HepG2 (cell line): ENCODE measurements at regions not wholly inside any gene's neighbourhood (a gene's known extent, or its start where the extent isn't known, plus 50 kb on each side); places are given as distances from the start of the nearest gene placed in this dataset.

Experiments used
- ATF2 ChIP-seq: sonication (generic); formaldehyde crosslinking; IDR thresholded peaks from 2 replicates; pipeline ENCODE4 v1.4.0; 2020; ENCODE audit warnings: missing genetic modification reagents
- JUND ChIP-seq: sonication (generic); formaldehyde crosslinking; IDR thresholded peaks from 2 replicates; pipeline ENCODE4 v1.8.0; 2022; ENCODE audit warnings: mild to moderate bottlenecking, missing genetic modification reagents
- NAIF1 ChIP-seq: sonication (generic); formaldehyde crosslinking; IDR thresholded peaks from 2 replicates; pipeline ENCODE4 v1.5.0; 2020; ENCODE audit warnings: mild to moderate bottlenecking, missing genetic modification reagents, borderline replicate concordance
- POLR2A ChIP-seq, 2 experiments: IDR thresholded peaks; 2 replicates each; pipeline ENCODE4 v1.6.1; 2011; ENCODE audit warnings: low read depth in 2 of 2, low read length in 2 of 2, mild to moderate bottlenecking in 1 of 2, moderate library complexity in 1 of 2; ENCODE audit not compliant: insufficient read depth in 1 of 2
- POLR2AphosphoS5 ChIP-seq: IDR thresholded peaks from 2 replicates; pipeline ENCODE4 v1.6.1; 2012; ENCODE audit warnings: low read depth, low read length
- REST ChIP-seq, 2 experiments: IDR thresholded peaks; 2 replicates each; pipeline ENCODE4 v1.6.1; 2011 to 2012; ENCODE audit warnings: low read length in 2 of 2, borderline replicate concordance in 1 of 2, low read depth in 1 of 2, mild to moderate bottlenecking in 1 of 2, moderate library complexity in 1 of 2
- SP1 ChIP-seq, 2 experiments: fragments of 450-650 bp in 1 of 2; sonication (generic) in 1 of 2; formaldehyde crosslinking in 1 of 2; IDR thresholded peaks; 2 replicates each; pipeline versions ENCODE4 v1.4.0 to v1.6.1; 2016 to 2020; ENCODE audit warnings: missing genetic modification reagents in 1 of 2
- ZNF224 ChIP-seq: sonication (generic); formaldehyde crosslinking; IDR thresholded peaks from 2 replicates; pipeline ENCODE4 v1.5.0; 2020; ENCODE audit warnings: mild to moderate bottlenecking, missing genetic modification reagents
- ZSCAN5A ChIP-seq: sonication (generic); formaldehyde crosslinking; IDR thresholded peaks from 2 replicates; pipeline ENCODE4 v1.8.0; 2022; ENCODE audit warnings: mild to moderate bottlenecking, missing genetic modification reagents, borderline replicate concordance

- TF ChIP-seq ZNF224, result no peak
- TF ChIP-seq REST (IDR thresholded peaks at IDR 0.05; ENCODE audit: borderline replicate concordance in 1 of 2, low read depth in 1 of 2, low read length in 2 of 2), result no peak
- TF ChIP-seq ATF2 (CRISPR knock-in tag), result no peak
- TF ChIP-seq NAIF1 (CRISPR knock-in tag), result no peak
- TF ChIP-seq JUND (CRISPR knock-in tag), result no peak
- TF ChIP-seq SP1 (IDR thresholded peaks at IDR 0.05), result no peak
- TF ChIP-seq SP1 (CRISPR knock-in tag; IDR thresholded peaks at IDR 0.05), result no peak
- no peak for TF ChIP-seq POLR2AphosphoS5
- no peak for TF ChIP-seq ZSCAN5A (CRISPR knock-in tag)
- TF ChIP-seq POLR2A (IDR thresholded peaks at IDR 0.05; ENCODE audit: insufficient read depth in 1 of 2, low read depth in 2 of 2, low read length in 2 of 2), result no peak
Measured at GRCh38 chr12:131219670-131220330, 266.1 kb downstream of the ADGRD1 start.
